Amygdala (tissue), 56 donors: ENCODE measurements at regions not wholly inside any gene's neighbourhood (a gene's known extent, or its start where the extent isn't known, plus 50 kb on each side); places are given as distances from the start of the nearest gene placed in this dataset.
"Not testable (repeated sequence)": the region's sequence is repeated elsewhere in the genome, so short reads cannot be mapped to it uniquely, and the experiment has no call there.

Experiments used
- DNase-seq, 56 donors: peaks; one replicate each; lab custom pipeline; 2025; lab: John Stamatoyannopoulos, UW

DNA sequence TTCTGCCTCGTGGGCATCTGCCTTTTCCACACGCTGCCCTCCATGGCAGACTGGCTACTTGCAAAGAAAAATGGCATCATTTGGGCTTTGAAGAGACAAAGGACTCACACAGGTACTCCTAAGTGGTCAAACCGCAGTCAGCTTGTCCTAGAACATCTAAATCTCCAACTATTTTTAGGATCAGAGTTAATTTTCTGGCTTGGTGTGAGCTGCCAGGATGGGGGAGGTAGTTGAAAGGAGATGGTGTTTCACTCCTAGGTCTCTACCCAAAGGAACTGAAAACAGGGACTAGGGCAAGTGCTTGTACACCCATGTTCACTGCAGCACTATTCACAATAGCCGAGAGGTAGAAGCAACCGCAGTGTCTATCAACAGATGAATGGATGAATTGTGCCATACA, 107.9 kb upstream of the ATL2 start:
- DNase-seq = no peak

DNA sequence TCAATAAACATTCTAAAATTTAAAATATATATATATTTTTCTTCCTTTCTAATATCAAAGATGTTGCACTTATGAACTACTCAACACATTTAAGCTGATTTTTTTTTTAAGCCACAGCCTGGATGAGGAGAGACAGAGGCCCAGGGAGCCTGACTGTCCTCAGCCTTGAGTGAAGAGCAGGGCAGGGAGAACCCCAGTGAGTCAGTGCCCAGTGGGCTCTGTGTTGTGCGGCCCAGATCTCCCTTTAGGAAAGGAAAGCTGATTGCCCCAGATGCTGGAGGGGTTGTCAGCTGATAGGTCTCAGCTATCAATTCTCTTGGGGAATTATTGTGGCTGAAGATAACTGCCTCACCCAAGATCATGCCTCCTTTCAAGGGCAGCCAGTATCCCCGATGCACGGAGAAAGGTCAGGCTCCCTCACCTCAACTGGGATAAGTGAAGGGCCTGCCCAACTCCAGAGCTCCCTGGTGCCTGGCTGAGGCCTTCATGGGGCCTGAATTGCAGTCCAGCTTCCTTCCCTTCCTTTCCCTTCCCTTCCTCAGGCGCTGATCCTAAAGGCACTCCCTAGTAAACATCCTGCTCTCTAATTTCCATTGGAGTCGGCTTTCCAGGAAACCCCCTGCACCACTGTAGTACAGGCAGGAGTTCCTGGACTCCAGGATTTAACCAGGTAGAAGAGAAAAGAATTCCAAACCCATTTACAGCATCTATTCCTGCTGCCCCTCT, 106.9 kb upstream of the ATL2 start:
- no peak for DNase-seq

DNA sequence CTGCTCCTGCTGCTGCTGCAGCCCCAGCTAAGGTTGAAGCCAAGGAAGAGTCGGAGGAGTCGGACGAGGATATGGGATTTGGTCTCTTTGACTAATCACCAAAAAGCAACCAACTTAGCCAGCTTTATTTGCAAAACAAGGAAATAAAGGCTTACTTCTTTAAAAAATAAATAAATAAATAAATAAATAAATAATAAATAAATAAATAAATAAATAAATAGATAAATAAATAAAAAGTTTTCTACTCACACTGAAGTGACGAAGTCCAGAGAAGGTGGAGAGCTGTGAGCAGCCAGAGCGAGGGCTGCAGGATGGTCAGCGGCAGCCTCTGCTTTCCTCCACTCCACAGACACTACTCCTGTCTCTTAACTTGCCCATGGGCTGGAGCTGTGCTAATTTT, 105.6 kb upstream of the ATL2 start:
- not testable (repeated sequence) for DNase-seq

DNA sequence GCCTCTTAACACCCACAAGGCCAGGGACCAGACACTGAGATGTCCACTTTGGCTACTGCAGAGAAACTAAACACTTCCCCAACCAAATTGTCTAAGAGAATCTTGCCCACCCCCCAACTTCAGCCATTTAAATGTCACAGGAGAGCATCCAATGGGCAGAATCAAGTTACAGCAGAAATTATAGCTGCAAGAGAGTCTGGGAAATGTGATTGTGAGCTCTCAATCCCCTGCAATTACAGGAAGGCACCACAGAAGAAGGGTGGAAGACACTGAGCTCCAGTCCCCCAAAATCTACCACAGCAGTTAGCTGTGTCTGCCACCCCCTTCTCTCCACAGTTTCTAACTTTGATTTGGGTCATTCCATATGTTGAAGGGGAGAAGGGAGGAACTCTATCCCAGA, 103.5 kb upstream of the ATL2 start:
- no peak for DNase-seq

DNA sequence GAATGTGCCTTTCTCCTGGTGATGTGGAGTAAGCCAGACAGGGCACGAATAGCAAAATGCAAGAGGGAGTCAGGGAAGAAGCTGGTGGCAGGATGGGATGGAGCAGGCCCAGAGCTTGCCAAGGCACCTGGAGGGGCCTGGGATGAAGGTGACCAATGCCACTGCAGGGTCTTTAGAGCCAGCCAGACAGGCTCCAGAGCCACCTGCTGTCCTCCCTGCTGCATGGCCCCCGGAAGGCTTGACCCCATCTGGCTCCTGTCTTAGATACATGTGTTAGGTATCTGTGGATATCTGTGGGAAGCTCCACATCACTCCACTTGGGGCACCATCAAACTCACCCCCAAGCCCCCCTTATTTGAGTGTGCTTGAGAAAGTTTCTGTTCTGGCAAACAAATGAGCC, 99.9 kb upstream of the ATL2 start:
- DNase-seq = no peak

DNA sequence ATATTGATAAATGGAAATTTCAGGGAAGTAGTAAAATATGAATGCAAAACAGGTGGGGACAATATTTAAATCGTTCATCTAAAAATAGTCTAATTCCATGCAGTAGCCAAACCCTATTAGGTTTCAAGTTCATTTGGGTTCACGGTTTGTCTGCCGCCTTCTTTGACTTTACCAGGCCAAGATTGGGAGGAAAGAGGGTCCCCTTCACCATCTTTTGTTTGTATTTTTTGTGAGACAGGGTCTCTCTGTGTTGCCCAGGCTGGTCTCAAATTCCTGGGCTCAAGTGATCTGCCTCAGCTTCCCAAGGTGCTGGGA, 98.5 kb upstream of the ATL2 start:
- no peak for DNase-seq

DNA sequence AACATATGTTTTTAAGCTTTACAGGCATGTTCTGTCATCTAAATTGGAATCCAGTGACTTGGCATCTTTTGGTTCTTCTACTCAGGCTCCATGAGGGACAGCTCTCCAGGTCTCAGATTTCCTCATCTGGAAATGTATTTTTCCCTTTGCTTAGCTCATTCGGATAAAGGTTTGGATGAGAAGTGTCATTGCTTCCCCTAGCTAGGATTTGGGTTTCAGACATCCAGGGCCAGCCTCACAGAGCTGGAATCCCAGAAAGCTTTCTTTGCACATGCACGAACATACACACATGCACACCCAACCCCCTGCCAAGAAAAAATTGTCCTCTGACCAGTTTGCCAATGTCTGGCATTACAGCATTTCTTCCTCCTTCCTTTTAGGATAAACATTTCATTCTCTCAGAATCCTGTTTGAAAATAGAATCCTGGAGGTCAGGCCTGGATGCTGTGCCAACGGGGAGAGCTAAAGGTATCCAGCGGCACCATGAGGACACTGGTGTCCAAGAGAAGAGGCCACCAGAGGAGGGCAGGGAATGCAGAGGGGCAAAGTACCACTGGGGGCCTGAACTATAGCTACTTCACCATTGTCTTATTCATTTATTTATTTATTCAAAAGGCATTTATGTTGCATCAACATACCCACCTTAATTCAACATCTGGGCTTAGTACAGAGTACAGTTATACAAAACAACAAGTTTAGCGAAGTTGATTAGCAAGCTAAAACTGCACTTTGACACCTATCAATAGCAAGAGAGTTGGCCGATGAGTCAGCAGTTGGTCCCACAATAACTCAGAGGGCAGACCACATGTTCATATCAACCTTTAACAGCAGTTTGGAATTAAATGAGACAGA, 97.9 kb upstream of the ATL2 start:
- DNase-seq = no peak

DNA sequence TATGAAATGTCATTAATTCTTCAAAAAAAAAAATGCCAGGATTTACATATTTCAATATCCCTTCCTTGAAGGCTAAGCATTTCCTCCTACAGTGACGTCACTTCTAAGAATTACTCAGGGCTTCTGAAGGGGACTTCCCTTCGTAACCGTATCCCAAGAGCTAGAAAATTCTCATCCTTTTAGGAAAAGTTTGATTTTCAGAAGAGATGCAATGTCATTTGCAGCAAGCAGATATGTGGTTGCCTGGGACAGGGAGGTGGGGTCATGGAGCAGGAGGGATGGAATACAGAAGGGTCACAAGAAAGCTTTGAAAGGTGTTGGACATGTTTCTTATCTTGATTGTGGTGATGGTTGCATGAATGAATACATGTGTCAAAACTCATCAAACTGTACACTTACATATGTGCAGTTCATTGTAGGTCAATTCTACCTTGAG, 97.0 kb upstream of the ATL2 start:
- DNase-seq = no peak

DNA sequence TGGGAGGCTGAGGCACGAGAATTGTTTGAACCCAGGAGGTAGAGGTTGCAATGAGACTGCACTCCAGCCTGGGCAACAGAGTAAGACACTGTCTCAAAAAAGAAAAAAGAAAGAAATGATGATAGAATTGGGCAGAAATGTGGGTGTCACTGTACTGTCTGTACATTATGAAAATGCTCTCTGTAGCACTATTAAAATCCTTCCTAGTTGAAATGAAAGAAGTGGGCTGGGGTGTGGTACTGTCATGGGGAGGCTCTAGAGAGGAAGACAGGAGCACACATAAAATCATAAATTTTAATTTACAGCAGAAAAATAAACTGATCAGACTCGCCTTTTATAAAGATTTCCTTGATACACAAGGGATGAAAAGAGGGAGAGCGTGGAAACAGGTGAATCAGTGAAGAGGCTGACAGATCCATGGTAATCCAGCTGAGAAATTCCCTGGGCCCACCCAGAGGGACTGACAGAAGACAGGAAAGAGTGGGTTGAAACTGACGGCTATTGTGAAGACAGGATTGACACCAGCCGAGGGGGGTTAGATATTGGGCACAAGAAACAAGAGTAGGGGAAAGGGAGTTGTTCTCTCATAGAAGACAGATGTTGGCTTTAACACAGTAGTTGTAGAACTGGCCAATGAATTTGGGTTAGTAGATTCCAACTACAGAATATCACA, 96.4 kb upstream of the ATL2 start:
- no peak for DNase-seq

DNA sequence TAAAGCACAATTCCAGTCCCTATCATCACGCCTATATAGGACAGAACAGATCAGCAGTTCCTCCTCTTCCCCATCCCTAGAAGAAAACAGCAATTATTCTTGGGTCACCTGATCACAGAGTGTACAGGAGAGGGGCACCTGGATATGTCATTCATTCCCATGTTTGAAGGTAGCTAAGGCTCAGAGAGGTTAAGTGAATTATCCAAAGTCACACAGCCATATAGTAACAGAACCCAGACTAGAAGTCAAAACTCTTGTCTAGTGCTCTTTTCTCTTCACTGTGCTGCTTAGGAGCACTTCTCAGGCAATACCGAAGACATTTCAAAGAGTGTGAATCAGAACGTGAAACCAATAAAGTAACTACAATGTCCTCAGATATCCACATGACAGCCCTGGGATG, 93.0 kb upstream of the ATL2 start:
- DNase-seq = no peak

DNA sequence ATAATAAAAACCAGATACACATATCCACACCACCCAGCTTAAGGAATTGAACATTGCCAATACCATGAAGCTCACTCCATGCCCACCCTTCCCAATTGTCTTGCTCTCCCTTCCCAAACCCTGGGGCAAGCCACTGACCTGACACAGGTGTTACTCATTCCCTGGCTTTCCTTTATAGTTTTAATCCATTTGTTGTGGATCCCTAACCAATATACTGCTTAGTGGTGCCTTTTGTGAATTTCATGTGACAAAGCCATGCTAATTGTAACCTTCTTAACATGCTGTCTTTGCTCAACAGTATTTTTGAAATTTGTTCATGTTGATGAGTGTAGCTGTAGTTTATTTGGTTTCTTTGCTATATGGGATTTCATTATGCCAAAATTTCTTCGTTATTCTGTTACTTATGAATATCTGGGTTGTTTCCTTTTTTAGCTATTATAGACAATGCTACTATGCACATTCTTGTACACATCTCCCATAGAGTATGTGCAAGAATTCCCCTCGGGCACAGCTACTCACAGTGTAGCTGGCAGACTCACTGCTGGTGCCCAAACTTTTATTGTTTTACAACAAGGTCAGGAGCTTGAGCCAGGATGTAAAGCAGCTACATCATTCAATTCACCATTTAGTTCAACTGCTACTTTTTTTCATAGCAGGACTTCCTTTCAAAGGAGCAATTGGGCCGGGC, 90.8 kb upstream of the ATL2 start:
- no peak for DNase-seq

DNA sequence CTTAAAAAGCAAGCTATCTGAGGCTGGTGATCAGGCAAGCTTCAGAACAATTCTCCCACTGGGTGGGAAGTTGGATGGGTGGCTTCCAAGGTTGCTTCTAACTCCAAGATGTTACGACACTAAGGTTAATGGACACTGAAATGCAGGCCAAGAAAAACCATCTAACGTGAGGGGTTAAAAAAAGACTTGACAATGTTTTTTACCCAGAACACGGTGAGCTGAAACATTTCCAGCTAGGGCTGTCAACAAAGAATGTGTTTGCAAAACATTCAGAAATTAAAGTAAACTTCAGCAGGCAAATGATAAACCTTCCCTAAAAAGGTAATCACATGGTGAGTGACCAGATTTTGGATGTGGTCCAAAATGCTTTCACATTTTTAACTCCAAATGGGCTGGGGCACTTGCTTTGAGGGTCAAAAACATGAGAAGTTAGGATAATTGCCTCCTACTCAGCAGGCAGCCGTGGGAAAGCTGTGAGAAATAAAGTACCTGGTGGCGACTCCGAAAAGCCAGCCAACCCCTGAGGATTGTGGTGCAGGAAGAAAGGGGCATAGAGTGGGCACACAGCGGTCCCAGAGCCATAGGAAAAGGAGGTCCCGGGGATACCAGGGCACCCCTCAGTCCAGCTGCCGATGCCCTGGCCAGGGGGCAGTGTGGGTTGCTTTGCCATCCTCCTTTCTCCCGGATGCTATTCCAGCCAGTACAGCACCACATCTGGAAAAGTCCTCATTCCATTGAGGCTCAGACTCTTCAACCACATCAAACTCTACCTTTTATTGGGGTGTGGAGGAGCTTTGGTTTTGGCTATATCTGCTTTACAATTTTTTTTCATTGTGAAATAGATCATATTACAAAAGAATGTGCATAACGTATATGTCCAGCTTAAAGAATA, 90.0 kb upstream of the ATL2 start:
- DNase-seq = no peak

DNA sequence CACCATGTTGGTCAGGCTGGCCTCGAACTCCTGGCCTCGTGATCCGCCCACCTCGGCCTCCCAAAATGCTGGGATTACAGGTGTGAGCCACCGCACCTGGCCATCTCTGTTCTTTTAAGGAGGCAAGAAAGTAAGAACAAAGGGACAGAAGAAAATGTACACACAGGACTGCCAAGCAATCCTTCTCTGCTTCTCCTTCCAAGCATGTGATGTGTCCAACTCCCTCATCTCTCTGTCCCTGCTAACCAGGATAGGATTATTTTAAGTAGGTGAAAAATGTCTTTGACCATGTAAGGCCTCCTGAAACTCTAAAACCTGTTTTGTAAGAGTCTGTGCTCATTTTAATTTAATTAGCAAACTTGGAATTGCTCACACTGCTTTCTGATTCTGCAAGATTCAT, 89.3 kb upstream of the ATL2 start:
- DNase-seq = no peak

DNA sequence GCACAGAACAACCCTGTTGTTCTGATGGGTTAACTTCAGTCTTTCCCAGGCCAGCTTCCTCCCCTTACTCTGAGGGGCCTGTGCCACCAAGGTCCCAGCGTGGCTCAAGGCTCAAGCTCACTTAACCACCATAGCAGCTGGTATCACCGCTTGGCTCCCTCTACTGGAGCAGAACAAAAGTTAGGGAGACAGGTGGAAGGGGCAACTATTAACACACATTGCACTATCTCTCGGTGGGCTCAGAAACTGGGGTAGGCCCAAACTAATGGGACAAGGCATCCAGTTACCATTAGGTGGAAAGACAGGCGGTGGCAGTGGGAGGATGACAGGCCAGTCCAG, 88.7 kb upstream of the ATL2 start:
- peak in 5 of 56 donors; percentile 1 to 21 (median 3) for DNase-seq

DNA sequence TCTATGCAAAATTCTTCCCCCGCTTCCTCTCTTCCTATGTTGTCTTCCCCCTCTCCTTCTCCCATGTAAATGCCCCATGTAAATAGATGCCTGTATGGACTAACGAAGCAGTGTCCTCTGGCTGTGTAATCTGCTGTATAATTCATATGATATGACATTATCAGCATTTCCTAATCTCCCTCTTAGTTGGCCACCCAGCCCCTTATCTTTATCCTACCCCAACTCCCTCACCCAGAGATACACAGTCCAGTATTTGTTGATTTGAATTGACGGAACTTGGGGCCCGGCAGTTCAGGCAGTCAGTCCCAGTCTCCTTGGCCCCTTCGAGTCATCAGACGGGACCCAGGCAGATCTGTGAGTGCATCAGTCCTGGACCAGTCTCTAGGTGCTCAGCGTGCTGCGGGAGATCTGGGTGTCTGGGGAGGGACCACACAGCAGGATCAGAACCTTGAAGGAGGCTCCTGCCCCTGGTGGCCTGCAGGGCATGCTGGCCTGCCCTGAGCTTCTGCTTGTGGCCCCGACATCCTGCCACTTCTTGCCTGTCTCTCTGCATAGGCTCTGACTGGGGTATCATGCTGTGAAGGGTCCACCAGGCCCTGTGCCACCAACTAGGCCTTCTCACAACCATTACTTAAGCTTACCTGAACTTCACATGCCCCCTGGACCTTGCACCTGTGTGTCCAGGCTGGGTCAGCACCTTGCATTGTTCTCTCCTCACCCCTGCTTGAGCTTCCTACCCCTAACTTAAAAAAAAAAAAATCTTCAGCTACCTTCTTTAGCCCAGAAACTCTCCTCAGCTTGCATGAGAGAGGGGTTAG, 88.1 kb upstream of the ATL2 start:
- DNase-seq = no peak

DNA sequence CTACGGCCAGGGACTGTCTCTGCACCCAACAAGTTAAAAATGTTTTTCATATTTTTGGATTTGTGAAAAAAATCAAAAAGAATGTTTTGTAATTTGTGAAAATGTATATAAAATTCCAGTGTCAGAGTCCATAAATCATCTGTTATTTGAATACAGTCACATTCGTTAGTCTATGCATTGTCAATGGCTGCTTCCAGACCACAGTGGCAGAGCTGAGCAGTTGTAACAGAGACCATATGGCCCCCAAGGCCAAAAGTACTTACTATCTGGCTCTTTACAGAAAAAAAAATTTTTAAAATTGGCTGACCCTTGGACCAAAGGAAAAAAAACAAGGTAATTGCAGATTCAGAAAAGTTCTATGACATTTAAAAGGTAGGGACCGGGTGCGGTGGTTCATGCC, 86.7 kb upstream of the ATL2 start:
- no peak for DNase-seq

DNA sequence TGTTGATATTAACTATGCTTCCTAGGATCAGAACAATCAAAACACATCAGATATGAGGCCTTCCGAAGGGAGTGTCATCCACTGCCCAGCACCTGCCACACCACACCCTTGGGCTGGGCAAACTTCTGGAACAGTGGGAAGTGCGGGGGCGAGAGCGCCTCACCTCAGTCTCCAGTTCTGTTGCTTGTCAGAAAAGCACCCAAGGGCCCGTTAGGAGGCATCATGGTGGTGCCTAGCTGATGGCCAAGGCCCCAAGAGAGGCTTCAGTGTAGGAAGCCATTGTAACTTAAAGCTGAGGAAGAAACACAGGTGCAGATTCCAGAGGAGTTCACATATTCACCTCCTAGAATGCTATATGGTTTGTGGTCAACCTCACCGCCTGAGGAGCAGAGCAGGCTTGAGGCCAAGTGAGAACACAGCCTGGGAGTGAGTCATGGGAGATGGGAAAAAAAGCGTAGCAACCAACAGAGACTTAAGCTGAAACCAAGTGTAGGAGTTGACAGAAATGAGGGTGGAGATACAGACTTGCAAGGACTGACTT, 85.1 kb upstream of the ATL2 start:
- DNase-seq = peak in 3 of 56 donors; percentile 2 to 29 (median 7)

DNA sequence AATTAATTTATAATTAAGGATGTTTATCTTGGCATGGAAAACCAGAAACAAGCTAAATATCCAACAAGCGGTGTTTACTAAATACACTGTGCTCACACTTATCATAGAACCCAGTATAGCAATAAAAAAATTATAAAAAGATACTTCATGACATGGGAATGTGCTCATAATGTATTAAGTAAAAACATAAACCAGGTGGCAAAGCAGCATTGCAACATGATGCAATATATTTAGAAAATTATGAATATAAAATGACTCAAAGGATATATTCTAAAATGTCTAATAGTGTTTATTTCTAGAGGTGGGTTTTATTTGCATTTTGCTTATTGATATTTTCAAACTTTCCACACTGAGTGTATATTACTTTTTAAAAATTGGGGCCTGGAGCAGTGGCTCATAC, 84.4 kb upstream of the ATL2 start:
- DNase-seq = no peak

DNA sequence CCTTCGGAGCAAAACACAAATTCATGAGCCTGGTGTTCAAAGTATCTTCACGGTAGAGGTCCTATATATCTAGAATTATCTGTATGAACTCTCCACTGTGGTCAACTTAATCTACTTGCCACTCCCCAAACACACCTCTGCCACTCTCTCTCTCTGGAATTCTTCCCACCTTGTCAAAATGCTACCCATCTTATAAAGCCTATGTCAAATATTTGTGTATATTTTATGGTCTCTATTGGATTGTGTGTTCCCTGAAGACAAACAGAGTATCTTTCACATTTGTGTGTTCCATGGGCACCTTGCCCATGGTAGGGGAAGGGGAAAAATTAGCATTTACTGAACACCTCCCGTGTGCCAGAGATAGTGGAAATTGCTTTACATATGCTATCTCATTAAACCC, 83.2 kb upstream of the ATL2 start:
- DNase-seq = no peak
